ENCODE measurements at regions not wholly inside any gene's neighbourhood (a gene's known extent, or its start where the extent isn't known, plus 50 kb on each side); places are given as distances from the start of the nearest gene placed in this dataset.

DNA sequence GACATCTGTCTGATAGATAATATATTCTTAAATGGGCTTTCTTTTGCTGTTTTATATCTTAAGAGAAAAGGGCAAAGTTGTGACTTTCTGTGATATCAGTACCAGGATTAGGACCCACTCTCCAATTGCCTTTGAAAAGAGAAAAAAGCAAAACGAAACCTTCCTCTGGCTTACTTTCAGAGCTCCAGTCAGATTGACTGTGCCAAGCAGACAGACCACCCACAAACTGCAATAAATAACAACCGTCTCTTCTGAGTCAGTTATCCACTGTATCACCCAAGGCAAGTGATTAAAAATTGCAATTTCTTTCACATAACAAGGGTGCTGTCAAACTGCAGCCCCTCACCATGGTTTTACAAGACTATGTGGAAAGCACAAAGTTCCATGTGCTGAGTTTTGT lies 230.5 kb upstream of the SETBP1 start:
- no peaks in the 10 kb centered on the region for H3K27me3 ChIP-seq (ENCODE audit: low read length)
- H3K9me2 ChIP-seq (replicated peaks; ENCODE audit: insufficient read depth, low read length), result no peaks in the 10 kb centered on the region
- H3K36me3 ChIP-seq (ENCODE audit: low read length), result no peaks in the 10 kb centered on the region
- H3K4me3 ChIP-seq (ENCODE audit: insufficient read depth, low read length, poor library complexity, severe bottlenecking), result no peak overlapping the region
- no peaks in the 10 kb centered on the region for H4K20me1 ChIP-seq (ENCODE audit: low read depth, low read length)
- H3K9me3 ChIP-seq (ENCODE audit: insufficient read depth, low read length), result no peaks in the 10 kb centered on the region
- H3K27ac ChIP-seq (ENCODE audit: low read depth, low read length), result no peak overlapping the region
- H3K9ac ChIP-seq (ENCODE audit: low read length), result no peak overlapping the region
- no peak overlapping the region for H3K4me2 ChIP-seq (ENCODE audit: low read depth, low read length, poor library complexity, severe bottlenecking)
- H2AFZ ChIP-seq (ENCODE audit: low read depth, low read length, severe bottlenecking), result no peak overlapping the region
- TF ChIP-seq EZH2phosphoT487 (conservative IDR thresholded peaks at IDR 0.05; ENCODE audit: low read length), result no peak
- no peak for TF ChIP-seq CTCF (IDR thresholded peaks at IDR 0.05; ENCODE audit: insufficient read depth, low read length, poor library complexity, severe bottlenecking)
- no peaks in the 10 kb centered on the region for H3K79me2 ChIP-seq (ENCODE audit: insufficient read depth, low read length)
- no peaks in the 10 kb centered on the region for H3F3A ChIP-seq (ENCODE audit: insufficient read depth)

GRCh38 chr18:44452346-44452745 lies 228.3 kb upstream of the SETBP1 start:
- no peaks in the 10 kb centered on the region for H3K9me2 ChIP-seq (replicated peaks; ENCODE audit: insufficient read depth, low read length)
- no peaks in the 10 kb centered on the region for H3K36me3 ChIP-seq (ENCODE audit: low read length)
- H3F3A ChIP-seq (ENCODE audit: insufficient read depth), result no peaks in the 10 kb centered on the region
- H3K27me3 ChIP-seq (ENCODE audit: low read length), result no peaks in the 10 kb centered on the region
- H3K9me3 ChIP-seq (ENCODE audit: insufficient read depth, low read length), result no peaks in the 10 kb centered on the region
- H4K20me1 ChIP-seq (ENCODE audit: low read depth, low read length), result no peaks in the 10 kb centered on the region
- H3K27ac ChIP-seq (ENCODE audit: low read depth, low read length), result no peak overlapping the region
- H3K4me2 ChIP-seq (ENCODE audit: low read depth, low read length, poor library complexity, severe bottlenecking), result no peak overlapping the region
- no peak overlapping the region for H3K4me3 ChIP-seq (ENCODE audit: insufficient read depth, low read length, poor library complexity, severe bottlenecking)
- TF ChIP-seq CTCF (IDR thresholded peaks at IDR 0.05; ENCODE audit: insufficient read depth, low read length, poor library complexity, severe bottlenecking) (no peak), EZH2phosphoT487 (conservative IDR thresholded peaks at IDR 0.05; ENCODE audit: low read length) (no peak)
- H2AFZ ChIP-seq (ENCODE audit: low read depth, low read length, severe bottlenecking), result no peak overlapping the region
- H3K79me2 ChIP-seq (ENCODE audit: insufficient read depth, low read length), result no peaks in the 10 kb centered on the region
- no peak overlapping the region for H3K9ac ChIP-seq (ENCODE audit: low read length)

DNA sequence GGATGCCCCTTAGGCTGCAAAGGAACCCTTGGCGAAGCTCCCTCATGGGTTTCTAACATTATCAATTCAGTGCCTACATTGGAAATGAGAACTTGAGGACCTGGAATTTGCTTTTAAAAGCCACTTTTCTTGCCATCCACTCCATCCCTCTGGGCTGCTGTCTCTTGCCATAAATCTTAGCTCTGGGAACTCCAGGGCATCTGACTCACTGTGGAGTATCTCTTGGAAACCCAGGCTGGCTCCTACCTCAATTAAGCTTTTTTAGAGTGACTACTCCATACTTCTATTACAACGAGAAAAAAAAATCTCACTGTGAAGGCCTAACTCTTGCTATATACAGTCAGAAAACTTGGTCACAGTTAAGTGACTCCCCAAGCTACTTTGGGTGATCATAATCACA lies 227.2 kb upstream of the SETBP1 start:
- H3K9me2 ChIP-seq (replicated peaks; ENCODE audit: insufficient read depth, low read length), result no peaks in the 10 kb centered on the region
- H3K4me3 ChIP-seq (ENCODE audit: insufficient read depth, low read length, poor library complexity, severe bottlenecking), result no peak overlapping the region
- H3K9me3 ChIP-seq (ENCODE audit: insufficient read depth, low read length), result no peaks in the 10 kb centered on the region
- H3K36me3 ChIP-seq (ENCODE audit: low read length), result no peaks in the 10 kb centered on the region
- no peaks in the 10 kb centered on the region for H3K27me3 ChIP-seq (ENCODE audit: low read length)
- no peak overlapping the region for H3K9ac ChIP-seq (ENCODE audit: low read length)
- H4K20me1 ChIP-seq (ENCODE audit: low read depth, low read length), result no peaks in the 10 kb centered on the region
- H3K4me2 ChIP-seq (ENCODE audit: low read depth, low read length, poor library complexity, severe bottlenecking), result no peak overlapping the region
- no peak overlapping the region for H3K27ac ChIP-seq (ENCODE audit: low read depth, low read length)
- H2AFZ ChIP-seq (ENCODE audit: low read depth, low read length, severe bottlenecking), result no peak overlapping the region
- H3K79me2 ChIP-seq (ENCODE audit: insufficient read depth, low read length), result no peaks in the 10 kb centered on the region
- TF ChIP-seq CTCF (IDR thresholded peaks at IDR 0.05; ENCODE audit: insufficient read depth, low read length, poor library complexity, severe bottlenecking), result no peak
- no peak for TF ChIP-seq EZH2phosphoT487 (conservative IDR thresholded peaks at IDR 0.05; ENCODE audit: low read length)
- H3F3A ChIP-seq (ENCODE audit: insufficient read depth), result no peaks in the 10 kb centered on the region

- TF ChIP-seq CTCF (IDR thresholded peaks at IDR 0.05; ENCODE audit: insufficient read depth, low read length, poor library complexity, severe bottlenecking), result no peak
- no peak for TF ChIP-seq EZH2phosphoT487 (conservative IDR thresholded peaks at IDR 0.05; ENCODE audit: low read length)
- H3F3A ChIP-seq (ENCODE audit: insufficient read depth), result no peaks in the 10 kb centered on the region
- no peak overlapping the region for H2AFZ ChIP-seq (ENCODE audit: low read depth, low read length, severe bottlenecking)
- H3K9ac ChIP-seq (ENCODE audit: low read length), result no peak overlapping the region
- no peak overlapping the region for H3K4me2 ChIP-seq (ENCODE audit: low read depth, low read length, poor library complexity, severe bottlenecking)
- H3K9me2 ChIP-seq (replicated peaks; ENCODE audit: insufficient read depth, low read length), result no peaks in the 10 kb centered on the region
- H3K27ac ChIP-seq (ENCODE audit: low read depth, low read length), result no peak overlapping the region
- no peaks in the 10 kb centered on the region for H4K20me1 ChIP-seq (ENCODE audit: low read depth, low read length)
- H3K36me3 ChIP-seq (ENCODE audit: low read length), result no peaks in the 10 kb centered on the region
- no peak overlapping the region for H3K4me3 ChIP-seq (ENCODE audit: insufficient read depth, low read length, poor library complexity, severe bottlenecking)
- no peaks in the 10 kb centered on the region for H3K79me2 ChIP-seq (ENCODE audit: insufficient read depth, low read length)
- no peaks in the 10 kb centered on the region for H3K27me3 ChIP-seq (ENCODE audit: low read length)
- H3K9me3 ChIP-seq (ENCODE audit: insufficient read depth, low read length), result no peaks in the 10 kb centered on the region
Observed at GRCh38 chr18:44458777-44459176, 221.9 kb upstream of the SETBP1 start.

Measured in SU-DHL-6 (cell line).